Forelimb muscle (tissue), 1 donor: ENCODE measurements at regions not wholly inside any gene's neighbourhood (a gene's known extent, or its start where the extent isn't known, plus 50 kb on each side); places are given as distances from the start of the nearest gene placed in this dataset.
"Not testable (repeated sequence)": the region's sequence is repeated elsewhere in the genome, so short reads cannot be mapped to it uniquely, and the experiment has no call there.

Experiments
- DNase-seq: peaks from one replicate; pipeline ENCODE4 v3.0.0-alpha.2; 2013; ENCODE audit warnings: low read depth

DNA sequence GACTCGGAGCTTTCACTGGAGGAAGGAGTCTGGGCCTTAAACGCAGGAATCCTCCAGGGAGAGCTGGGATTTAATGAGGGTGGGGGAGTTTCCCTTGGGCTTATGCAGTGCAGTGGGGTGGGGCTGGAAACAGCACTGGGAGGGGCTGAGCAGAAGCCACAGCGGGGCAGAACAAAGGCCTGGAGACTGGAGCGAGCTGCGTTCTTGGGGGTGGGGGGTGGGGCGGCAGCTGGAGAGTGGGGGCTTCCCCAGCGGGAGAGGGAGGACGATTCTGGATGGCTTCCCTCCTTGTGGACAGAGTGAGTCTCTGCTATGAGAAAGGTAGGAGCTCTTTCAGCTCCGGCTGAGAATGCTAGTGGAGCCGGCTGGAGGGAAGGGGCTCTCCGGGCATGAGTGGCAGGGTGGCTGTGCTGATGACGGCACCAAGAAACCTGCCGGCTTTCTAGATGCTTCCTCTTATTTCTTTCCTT, 406.0 kb downstream of the SEC14L1 start:
- no peak for DNase-seq

DNA sequence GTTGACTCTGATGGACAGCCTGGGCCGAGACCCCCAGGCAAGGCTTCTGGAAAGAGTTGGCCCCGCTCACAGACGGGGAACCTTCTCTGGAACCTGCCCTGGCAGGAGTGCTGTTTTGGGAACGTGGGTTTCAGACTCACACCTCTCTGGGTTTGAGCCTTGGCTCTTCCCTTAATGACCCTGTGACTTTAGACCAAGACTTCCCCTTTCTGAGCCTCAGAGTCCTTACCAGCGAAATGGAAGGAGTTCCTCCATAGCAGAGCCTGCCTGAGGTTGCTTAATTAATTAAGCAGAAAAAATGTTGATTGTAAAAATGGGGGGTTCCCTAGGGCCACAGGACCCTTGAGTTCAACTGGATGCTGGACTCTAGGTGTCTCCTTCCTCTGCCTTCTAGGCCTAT, 408.2 kb downstream of the SEC14L1 start:
- no peak for DNase-seq

DNA sequence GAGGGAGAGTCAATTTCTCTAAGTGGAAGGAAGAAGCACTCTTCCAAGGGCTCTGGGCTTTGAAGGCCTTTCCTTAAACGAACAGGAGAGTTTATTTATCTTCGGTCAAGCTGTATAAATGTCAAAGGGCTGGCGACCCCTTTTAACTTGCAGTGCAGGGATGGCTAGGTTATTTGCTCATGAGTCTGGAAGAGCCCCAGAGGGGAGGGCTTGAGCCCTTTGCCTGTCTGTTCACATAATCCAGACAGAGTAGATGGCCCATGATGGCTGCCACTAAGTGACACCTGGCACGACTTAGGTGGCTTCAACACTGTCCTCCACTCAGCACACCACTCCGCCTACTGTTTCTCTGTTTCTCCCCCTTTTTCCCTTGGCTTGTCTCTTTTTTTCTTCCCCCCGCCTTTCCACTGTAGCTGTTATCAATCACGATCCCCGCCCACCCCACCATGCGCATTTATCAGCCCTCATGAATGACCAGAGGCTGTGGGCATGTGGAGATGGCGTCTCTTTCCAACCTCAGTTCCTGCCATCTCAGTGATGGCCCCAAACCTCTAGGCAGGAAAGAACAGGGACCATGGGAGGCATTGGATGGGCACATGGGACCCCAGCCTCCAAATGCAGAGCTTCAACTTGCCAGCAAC, 408.7 kb upstream of the TNRC6C start:
- no peak for DNase-seq

DNA sequence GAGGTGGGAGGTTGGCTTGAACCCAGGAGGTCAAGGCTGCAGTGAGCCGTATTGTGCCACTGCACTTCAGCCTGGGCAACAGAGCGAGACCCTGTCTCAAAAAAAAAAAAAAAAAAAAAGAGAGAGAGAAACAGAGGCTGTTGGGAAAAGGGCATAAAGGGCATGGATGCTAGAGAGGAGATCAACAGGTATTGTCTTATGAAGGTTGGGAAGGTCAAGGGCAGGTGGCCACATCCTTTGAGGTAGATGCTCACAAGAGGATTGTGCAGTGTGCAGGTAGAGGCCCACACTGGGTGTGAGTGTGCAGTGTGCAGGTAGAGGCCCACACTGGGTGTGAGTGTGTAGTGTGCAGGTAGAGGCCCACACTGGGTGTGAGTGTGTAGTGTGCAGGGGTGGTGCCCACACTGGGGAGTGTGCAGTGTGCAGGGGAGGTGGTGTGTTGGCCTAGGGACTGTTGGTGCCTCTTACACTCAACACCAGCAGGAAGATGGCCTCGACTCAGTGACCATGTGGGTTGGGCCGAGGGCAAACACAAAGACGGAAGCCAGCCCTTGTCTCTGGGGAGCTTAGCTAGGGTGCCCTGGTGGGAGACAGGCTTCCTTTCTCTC, 404.9 kb upstream of the TNRC6C start:
- DNase-seq, result no peak

DNA sequence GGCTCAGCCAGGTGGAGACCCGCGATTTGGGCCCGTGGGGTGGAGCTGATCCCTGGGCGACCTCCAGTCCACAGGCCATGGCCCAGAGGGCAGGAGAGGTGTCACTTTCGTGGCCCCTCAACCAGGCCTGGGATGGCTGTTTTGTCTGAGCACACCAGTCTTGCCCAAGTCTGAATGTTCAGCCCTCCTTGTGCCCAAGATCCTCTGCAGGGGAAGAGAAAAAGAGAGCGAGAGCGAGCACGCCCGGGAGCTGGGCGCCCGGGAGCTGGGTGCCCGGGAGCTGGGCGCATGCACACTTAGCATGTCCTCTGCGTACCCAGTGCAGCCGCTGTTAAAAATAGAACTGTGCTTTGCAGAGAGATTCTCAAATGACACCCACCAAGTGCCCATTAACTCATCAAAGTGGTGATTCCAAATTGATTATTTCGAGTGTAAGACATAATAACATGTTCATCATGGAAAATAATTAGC, 403.3 kb upstream of the TNRC6C start:
- DNase-seq, result no peak

DNA sequence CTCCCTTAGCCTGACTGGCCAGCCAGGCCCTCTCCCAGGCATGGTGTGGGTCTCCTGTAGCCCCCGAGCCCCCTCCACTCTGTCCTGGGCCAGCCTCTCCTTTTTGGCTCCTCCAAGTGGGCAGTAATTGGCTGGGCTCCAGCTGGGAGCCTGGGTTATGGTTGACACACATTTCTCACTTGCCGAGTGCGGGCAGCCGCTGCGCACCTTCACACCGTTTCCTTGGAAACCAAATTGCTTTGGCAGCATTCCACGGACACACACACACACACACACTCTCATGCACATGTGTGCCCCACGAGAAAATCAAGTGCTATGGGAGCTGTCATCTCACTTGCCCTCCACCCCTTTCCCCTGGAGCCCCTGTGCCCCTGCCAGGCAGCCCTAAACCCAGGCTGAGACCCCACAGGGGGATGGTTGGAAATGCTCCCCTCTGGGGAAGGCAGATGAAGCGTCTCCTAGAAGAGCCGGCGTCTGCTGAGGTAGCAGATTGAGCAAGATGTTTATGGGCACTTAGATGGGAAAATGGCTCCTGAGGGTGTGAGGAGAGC, 402.7 kb upstream of the TNRC6C start:
- DNase-seq, result no peak

DNA sequence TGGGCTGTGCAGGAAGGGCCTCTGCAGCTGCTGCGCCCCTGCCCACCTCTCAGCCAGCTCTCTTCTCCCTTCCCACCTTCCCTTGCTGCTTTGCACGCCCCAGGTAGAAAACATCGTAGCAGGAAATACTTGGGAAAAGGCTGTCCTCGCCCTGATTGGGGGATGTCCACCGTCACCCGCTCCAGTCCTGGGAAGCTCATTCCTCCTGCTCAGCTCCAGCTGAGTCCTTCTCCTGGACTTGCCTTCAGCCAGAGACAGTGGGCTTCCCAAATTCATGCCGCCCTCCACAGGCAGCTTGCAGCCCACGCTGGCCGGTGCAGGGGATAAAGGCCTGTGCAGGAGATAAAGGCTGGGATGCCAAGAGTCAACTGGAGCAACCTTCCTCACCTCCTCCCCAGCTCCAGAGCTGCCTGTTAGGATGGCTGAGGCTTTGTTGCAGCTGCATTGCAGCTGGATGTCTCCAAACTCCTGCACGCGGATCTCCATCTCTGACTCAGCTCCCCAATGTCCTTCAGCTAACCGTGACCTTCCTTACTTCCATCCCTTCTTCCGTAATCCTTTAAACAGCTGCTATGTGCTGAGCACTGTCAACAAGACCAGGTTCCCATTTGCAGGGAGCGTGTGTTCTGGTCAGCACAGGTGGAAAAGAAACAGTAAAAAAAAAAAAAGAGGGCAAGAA, 402.0 kb upstream of the TNRC6C start:
- DNase-seq, result no peak

DNA sequence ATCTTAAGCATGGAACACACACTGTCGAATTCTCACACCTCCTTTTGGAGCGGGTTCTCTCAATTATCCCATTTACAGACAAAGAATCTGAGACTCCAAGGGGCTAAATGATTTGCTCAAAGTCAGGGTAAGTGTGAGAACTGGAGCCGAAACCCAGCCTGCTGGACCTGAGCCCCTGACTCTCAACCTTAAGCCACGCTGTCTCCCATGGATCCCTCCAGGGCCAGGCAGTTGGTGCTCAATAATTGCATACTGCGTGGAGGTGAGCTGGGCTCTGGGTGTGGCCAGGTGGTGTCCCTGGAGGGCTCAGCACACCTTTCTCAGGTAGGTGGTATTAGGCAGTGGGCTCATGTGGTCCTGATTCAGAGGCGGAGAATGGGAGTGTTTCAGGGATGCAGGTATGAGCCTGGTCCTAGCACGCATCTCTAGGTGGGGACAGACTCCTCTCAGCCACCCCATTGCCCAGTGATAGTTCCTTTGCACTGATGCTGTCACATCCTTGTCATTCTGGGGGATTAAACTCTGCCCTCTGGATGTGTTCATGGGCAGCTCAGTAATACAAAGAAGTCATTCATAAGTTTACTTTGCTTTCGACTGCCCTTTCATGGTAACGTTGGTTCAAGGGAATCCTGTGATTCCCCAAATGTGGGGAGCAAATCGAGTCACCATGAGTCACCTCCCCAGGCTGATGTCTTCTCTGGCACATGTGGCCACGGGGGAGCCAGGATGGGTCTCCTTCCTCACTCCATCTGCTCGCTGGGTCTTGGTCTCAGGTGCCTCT, 399.5 kb upstream of the TNRC6C start:
- DNase-seq, result no peak

DNA sequence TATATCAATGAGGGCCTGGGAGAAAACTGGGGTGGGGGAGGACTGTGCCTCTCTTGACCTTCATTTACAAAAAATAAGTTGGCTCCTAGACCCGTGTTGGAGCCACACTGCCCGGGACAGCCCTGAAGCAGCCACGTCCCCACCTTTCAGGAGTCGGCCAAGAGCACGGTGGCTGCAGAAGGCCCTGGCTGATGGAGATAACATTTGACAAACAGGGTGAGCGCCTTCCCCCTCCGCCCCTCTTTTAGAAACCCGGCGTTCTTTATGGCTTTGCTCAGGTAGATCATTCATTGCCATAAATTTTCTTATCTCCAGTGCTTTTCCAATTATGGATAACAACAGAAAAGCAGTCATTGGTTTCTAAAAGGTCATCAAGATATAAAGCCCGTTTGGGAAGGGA, 398.1 kb upstream of the TNRC6C start:
- no peak for DNase-seq

DNA sequence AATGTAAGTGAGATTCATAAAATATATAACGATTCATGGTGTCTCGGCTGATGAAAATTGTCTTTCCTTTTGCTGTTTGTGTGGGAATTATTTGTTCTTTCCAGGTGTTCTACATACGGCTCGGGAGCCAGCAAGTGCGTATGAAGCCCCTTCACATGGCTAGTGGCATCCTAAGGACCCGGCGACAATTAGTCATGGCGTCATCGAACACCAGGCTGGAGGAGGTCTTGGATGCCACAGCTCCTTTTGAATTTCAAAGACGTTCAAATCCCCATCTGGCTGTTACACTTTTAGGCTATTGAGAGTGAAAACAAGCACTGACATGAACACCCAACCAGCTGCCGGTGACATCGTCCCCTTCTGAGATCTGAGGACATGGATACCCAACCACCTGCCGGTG, 397.7 kb upstream of the TNRC6C start:
- no peak for DNase-seq

DNA sequence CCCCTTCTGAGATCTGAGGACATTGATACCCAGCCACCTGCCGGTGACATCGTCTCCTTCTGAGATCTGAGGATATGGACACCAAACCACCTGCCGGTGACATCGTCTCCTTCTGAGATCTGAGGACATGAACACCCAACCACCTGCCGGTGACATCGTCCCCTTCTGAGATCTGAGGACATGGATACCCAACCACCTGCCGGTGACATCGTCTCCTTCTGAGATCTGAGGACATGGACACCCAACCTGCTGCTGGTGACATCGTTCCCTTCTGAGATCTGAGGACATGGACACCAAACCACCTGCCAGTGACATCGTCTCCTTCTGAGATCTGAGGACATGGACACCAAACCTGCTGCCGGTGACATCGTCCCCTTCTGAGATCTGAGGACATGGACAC, 396.1 kb upstream of the TNRC6C start:
- DNase-seq, result not testable (repeated sequence)

DNA sequence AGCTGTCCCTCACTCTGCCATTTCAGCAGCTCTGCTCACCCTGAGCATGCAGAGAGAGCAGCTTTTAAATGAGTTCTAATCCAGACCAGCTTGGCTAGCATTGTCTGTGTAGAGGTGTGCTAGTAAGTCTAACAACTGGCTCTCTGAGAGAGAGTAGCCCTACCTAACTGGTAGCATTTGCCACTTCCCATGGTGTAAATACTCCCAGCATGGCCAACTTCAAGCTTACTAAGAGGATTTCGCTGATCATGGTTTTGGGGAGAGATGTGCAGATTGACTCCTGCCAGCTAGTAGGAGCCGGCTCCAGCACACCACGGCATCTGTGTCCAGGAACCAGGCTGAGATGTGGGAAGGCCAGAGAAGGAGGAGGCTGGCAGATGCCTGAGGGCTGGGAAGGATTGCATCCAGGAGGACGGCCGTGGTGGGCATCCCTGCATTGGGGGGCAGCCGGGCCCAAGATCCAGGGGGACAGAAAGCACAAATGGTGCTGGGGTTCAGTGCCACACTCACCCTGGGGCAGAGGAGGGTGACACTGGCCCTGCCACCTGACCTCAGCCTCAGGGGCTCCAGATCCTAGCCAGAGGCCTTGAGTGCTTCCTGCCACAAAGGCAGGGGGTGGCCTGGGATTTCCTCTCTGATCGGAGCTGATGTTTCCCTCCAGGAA, 394.9 kb upstream of the TNRC6C start:
- DNase-seq, result no peak

DNA sequence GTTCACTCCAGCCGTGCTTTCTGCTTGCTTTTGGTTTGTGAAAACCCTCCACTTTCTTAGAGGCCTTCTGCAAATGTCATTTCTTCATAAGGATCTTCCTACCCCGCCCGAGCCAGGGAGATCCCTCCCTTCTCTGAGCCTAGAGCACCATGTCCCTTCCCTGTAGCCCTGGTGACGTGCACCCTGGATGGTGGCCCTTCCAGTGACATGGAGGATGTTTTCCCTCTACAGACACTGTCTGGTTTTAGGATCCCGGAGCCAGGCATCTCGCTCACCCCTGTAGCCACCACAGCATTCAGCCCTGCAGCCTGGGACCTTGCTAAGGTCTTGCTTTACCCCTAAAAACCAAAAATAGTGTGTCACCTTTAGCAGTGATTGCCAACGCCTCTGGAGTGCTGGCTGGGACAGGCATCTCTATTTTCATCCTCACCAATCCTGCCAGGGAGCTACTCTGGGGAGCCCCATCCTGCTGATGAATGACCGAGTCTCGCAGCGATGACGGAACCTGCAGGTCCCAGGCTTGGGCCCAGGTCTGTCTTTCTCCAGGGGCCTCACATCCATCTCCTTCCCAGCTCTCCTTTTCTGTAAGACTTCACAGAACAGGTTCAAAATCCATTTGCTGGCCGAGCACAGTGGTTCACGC, 394.1 kb upstream of the TNRC6C start:
- no peak for DNase-seq

DNA sequence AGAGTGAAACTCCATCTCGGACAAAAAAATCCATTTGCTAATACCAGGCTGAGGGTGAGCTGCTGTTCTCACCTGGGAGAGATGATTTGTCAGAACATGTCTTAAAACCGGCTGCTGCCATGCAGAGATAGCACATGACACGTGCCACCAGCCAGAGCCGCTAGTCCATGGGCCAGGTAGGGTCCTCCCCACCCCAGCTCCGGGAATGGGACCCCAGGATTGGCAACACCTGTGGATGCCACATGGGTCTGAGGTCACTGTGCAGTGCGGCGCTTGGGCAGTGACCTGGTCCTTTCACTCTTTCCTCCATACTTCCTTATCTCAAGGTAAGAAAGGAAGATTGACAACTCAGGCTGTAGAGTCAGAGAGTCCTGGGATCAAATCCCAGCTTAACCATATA, 393.3 kb upstream of the TNRC6C start:
- DNase-seq, result no peak

DNA sequence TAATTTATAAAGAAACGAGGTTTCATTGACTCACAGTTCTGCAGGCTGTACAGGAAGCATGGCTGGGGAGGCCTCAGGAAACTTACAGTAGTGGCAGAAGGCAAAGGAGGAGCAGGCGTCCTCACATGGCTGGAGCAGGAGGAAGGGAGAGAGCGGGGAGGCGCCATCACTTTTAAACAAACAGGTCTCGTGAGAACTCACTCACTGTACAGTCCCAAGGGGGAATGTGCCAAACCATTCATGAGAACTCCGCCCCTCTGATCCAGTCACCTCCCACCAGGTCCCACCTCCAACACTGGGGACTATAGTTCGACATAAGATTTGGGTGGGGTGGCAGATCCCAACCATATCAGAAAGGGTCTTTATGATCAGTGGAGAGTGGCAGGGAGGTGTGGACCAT, 392.4 kb upstream of the TNRC6C start:
- DNase-seq, result no peak

DNA sequence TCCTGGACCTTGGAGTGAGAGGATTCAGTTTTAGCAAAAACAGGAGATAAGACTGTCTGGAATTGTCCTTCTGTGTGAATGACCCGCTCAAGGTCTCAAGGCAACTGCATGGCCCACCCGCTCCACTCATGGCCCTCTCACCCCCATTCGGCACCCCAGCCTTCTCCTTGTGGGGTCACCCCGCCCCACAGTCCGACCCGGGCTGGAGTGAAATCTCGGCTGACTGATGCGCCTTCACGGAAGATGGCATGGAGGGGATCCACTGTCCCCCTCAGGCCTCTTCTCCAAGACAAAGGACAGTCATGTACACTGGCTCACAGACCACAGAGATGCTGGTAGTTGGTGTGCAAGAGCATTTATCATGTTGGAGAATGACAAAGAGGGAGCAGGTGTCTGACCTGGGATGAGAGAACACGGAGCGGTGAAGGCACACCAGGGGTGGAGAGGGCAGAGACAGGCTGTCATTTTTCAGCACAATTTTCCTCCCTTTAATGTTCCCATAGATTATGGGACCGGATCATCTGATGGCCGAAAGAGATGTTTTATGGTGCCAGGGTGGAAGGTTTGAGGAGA, 391.9 kb upstream of the TNRC6C start:
- no peak for DNase-seq

DNA sequence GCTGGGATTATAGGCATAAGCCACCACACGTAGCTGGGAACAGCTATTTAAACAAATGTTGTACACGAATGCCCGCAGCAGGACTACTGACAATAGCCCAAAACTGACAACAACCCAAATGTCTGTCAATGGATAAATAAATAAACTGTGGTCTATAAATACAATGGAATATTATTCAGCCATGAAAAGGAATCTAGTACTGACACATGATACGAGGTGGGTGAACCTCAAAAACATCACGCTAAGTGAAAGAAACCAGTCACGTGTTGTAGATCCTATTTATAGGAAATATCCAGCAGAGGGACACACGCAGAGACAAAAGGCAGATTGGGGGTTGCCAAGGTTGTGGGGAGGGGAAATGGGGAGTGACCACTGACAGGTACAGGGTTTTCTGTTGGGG, 390.0 kb upstream of the TNRC6C start:
- DNase-seq, result no peak

DNA sequence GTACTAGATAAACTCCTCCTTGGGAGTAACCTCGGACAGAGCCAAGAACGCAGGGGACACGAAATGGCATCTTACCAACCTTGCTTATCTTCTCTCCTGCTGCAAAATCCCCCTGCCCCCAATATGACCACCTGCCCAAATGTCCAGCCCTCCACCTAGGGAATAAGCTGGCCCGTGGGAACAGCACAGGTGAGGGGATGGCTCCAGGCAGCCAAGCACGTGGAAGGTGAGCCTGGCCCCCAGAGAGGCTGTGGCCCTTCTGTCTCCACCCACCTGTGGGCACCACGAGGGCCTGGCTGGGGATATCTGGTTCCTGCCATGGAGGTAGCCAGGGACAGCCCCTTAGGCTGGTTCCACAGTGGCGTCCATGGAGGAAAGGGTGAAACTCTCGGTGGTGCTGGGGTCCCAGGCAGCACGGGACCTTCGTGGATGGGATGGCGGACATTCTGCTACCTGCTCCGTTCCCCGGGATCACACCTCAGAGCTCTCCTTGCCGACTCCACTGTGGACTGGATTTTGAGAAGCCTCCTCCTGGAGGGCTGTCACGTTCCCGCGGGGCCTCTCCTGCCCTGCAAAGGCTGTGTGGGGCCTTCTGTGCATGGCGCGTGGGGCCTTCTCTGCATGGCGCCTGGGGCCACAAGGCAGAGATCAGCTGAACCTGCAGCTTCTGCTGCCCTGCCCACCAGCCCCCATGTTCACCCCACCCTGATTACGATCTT, 388.5 kb upstream of the TNRC6C start:
- no peak for DNase-seq

DNA sequence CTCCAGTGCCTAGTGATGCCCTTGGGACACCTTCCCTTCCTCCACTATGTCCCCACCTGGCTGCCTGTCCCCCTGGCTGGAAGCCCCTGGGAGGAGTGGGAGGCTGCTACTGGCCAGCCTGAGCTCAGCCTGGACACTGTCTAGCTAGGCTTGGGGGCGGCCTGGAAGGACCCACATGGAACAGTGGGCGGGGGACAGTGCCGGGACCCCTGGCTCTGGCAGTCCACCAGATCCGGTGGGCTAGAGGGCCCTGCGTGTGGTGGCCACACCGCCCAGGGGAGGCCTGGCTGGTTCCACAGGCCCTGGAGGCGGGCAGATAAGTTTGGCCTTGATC, 388.0 kb upstream of the TNRC6C start:
- no peak for DNase-seq
